HCT116 (cell line): ENCODE measurements at regions not wholly inside any gene's neighbourhood (a gene's known extent, or its start where the extent isn't known, plus 50 kb on each side); places are given as distances from the start of the nearest gene placed in this dataset.

Experiments used
- ATAC-seq: fragments of 200-7000 bp; cut with Tn5 transposase; 2 replicates; pipeline ENCODE4 v1.9.1; 2020; ENCODE audit warnings: mild to moderate bottlenecking, moderate library complexity
- BruUV-seq: library from RNA; stranded (reverse); fragments of 400-500 nt; replicated peaks from 2 replicates; lab custom pipeline; 2021; lab: Mats Ljungman, UMichigan
- CTCF ChIA-PET: fragments of 300-600 bp; sonication (Branson Sonifier 250); formaldehyde crosslinking; loops from one replicate; lab custom pipeline; 2021; ENCODE audit warnings: antibody characterized with exemption; lab: Charles Lee
- POLR2A ChIA-PET: fragments of 300-600, 350-600 bp; sonication (Branson Sonifier 250); formaldehyde crosslinking; loops from one replicate; lab custom pipeline; 2021; ENCODE audit warnings: antibody characterized with exemption; lab: Charles Lee
- RAD21 ChIA-PET, 2 experiments: fragments of 300-600 bp; sonication (Branson Sonifier 250); formaldehyde crosslinking; loops; one replicate each; lab custom pipeline; 2023; ENCODE audit warnings: low total read pairs in 2 of 2; ENCODE audit not compliant: uncharacterized antibody in 2 of 2, unreplicated experiment in 2 of 2, low non-redundant PET in 1 of 2; lab: Charles Lee
- DNase-seq: peaks from one replicate; pipeline ENCODE4 v3.0.0-alpha.2; 2010; ENCODE audit warnings: low read depth, low spot score
- H2AFZ ChIP-seq: fragments of 200-600 bp; shearing (Covaris generic), sonication (generic); 2 replicates; pipeline ENCODE4 v1.6.1; 2017; ENCODE audit warnings: low read depth, mixed run types, mixed read lengths, antibody characterized with exemption, low read length; ENCODE audit not compliant: poor library complexity, severe bottlenecking
- H3K27ac ChIP-seq: 2 replicates; pipeline ENCODE4 v1.5.1; 2012; ENCODE audit warnings: low read depth, low read length
- H3K27me3 ChIP-seq: fragments of 200-600 bp; sonication (generic); 2 replicates; pipeline ENCODE4 v1.6.1; 2016; ENCODE audit warnings: mixed run types, low read length, mixed read lengths; ENCODE audit not compliant: insufficient read depth
- H3K36me3 ChIP-seq, 2 experiments: fragments of 200-500 bp in 1 of 2; fragments of 200-600 bp in 1 of 2; sonication (Bioruptor generic) in 1 of 2; sonication (generic) in 1 of 2; 2 replicates each; pipeline versions ENCODE4 v1.5.1 to v1.6.1; 2014 to 2016; ENCODE audit warnings: low read length in 2 of 2, inconsistent platforms in 1 of 2, mixed read lengths in 1 of 2, mixed run types in 1 of 2; ENCODE audit not compliant: insufficient read depth in 2 of 2, control insufficient read depth in 1 of 2
- H3K4me1 ChIP-seq, 2 experiments: fragments of 200-600 bp in 1 of 2; sonication (generic) in 1 of 2; 2 replicates each; pipeline versions ENCODE4 v1.5.1 to v1.6.1; 2012 to 2017; ENCODE audit warnings: low read length in 2 of 2, inconsistent platforms in 1 of 2, mild to moderate bottlenecking in 1 of 2, mixed read lengths in 1 of 2, mixed run types in 1 of 2, moderate library complexity in 1 of 2; ENCODE audit not compliant: insufficient read depth in 2 of 2, control insufficient read depth in 1 of 2
- H3K4me2 ChIP-seq: fragments of 200-600 bp; sonication (generic); 2 replicates; pipeline ENCODE4 v1.6.1; 2017; ENCODE audit warnings: mixed run types, low read length, mixed read lengths
- H3K4me3 ChIP-seq, 2 experiments: fragments of 200-600 bp in 1 of 2; sonication (generic) in 1 of 2; replicated peaks in 1 of 2; 2 replicates each; pipeline ENCODE4 v1.5.1; 2011 to 2016; ENCODE audit warnings: low read length in 2 of 2, control low read depth in 1 of 2, low read depth in 1 of 2, mild to moderate bottlenecking in 1 of 2, mixed read lengths in 1 of 2, mixed run types in 1 of 2
- H3K79me2 ChIP-seq: fragments of 200-600 bp; sonication (generic); 2 replicates; pipeline ENCODE4 v1.6.1; 2017; ENCODE audit warnings: mild to moderate bottlenecking, mixed run types, low read length, moderate library complexity, mixed read lengths; ENCODE audit not compliant: insufficient read depth
- H3K9ac ChIP-seq: fragments of 200-600 bp; sonication (generic); 2 replicates; pipeline ENCODE4 v1.6.1; 2016; ENCODE audit warnings: low read length, mixed read lengths
- H3K9me2 ChIP-seq: fragments of 200-600 bp; sonication (generic), shearing (Covaris generic); 2 replicates; pipeline ENCODE4 v1.6.1; 2017; ENCODE audit warnings: mixed run types, mild to moderate bottlenecking, moderate library complexity; ENCODE audit not compliant: insufficient read depth
- H3K9me3 ChIP-seq, 2 experiments: fragments of 200-500 bp in 1 of 2; fragments of 200-600 bp in 1 of 2; sonication (Bioruptor generic) in 1 of 2; sonication (generic) in 1 of 2; 2 replicates each; pipeline ENCODE4 v1.6.1; 2014 to 2017; ENCODE audit warnings: low read length in 2 of 2, mixed read lengths in 2 of 2, inconsistent platforms in 1 of 2, low read depth in 1 of 2, mild to moderate bottlenecking in 1 of 2, mixed run types in 1 of 2, moderate library complexity in 1 of 2; ENCODE audit not compliant: control insufficient read depth in 1 of 2, insufficient read depth in 1 of 2
- H4K20me1 ChIP-seq: fragments of 200-600 bp; sonication (generic), shearing (Covaris generic); 2 replicates; pipeline ENCODE4 v1.6.1; 2017; ENCODE audit warnings: mixed run types, mild to moderate bottlenecking, moderate library complexity; ENCODE audit not compliant: insufficient read depth
- CBX3 ChIP-seq: IDR thresholded peaks from 2 replicates; pipeline ENCODE4 v1.6.1; 2012; ENCODE audit warnings: low read depth
- CEBPB ChIP-seq: IDR thresholded peaks from 2 replicates; pipeline ENCODE4 v1.6.1; 2012; ENCODE audit warnings: low read depth
- CTCF ChIP-seq, 3 experiments: fragments of 200-600 bp in 1 of 3; sonication (generic) in 1 of 3; IDR thresholded peaks in 2 of 3; conservative IDR thresholded peaks in 1 of 3; 2 replicates each; pipeline ENCODE4 v1.5.1; 2012 to 2017; ENCODE audit warnings: low read depth in 2 of 3, low read length in 2 of 3, antibody characterized with exemption in 1 of 3, borderline replicate concordance in 1 of 3, control low read depth in 1 of 3, mild to moderate bottlenecking in 1 of 3, mixed read lengths in 1 of 3, mixed run types in 1 of 3, moderate library complexity in 1 of 3; ENCODE audit not compliant: insufficient read depth in 1 of 3
- EZH2 ChIP-seq: fragments of 200-600 bp; sonication (generic); IDR thresholded peaks from 2 replicates; pipeline ENCODE4 v1.6.1; 2017; ENCODE audit warnings: antibody characterized with exemption, mixed run types
- SRF ChIP-seq: IDR thresholded peaks from 2 replicates; pipeline ENCODE4 v1.6.1; 2012; ENCODE audit warnings: low read depth
- TCF7L2 ChIP-seq: IDR thresholded peaks from 2 replicates; pipeline ENCODE4 v1.7.0; 2011; ENCODE audit warnings: borderline replicate concordance, inconsistent platforms; ENCODE audit not compliant: insufficient read depth, insufficient read length; ENCODE audit errors: extremely low read depth
- YY1 ChIP-seq: IDR thresholded peaks from 2 replicates; pipeline ENCODE4 v1.6.1; 2011; ENCODE audit warnings: low read length, low read depth, moderate library complexity, mild to moderate bottlenecking; ENCODE audit not compliant: insufficient replicate concordance; ENCODE audit errors: extremely low read depth
- ZBTB33 ChIP-seq: IDR thresholded peaks from 2 replicates; pipeline ENCODE4 v1.6.1; 2011; ENCODE audit warnings: mild to moderate bottlenecking, low read length, moderate library complexity; ENCODE audit not compliant: insufficient replicate concordance; ENCODE audit errors: extremely low read depth
- ZNF274 ChIP-seq: fragments of 200-500 bp; sonication (Bioruptor generic); IDR thresholded peaks from 2 replicates; pipeline ENCODE4 v1.6.1; 2014; ENCODE audit warnings: mild to moderate bottlenecking, low read depth, low read length, inconsistent platforms
- intact Hi-C: fragments of 100-400 bp; cut with micrococcal nuclease; formaldehyde crosslinking; loops from 2 replicates; pipeline ENCODE4 v1.10.0; 2022

- TF ChIP-seq CTCF (IDR thresholded peaks at IDR 0.05 in 2 of 3, conservative IDR thresholded peaks at IDR 0.05 in 1 of 3; ENCODE audit: borderline replicate concordance in 1 of 3, insufficient read depth in 1 of 3, low read depth in 2 of 3, low read length in 2 of 3) = 0 out of 6 replicates have a peak, but pooled peaks of 1 of the 3 experiments have one; percentile 21
- TF ChIP-seq CBX3 = no peak
- H3K79me2 ChIP-seq = no peaks in the 10 kb centered on the region
- POLR2A ChIA-PET = no interaction called here
- no peaks in the 10 kb centered on the region for H3K36me3 ChIP-seq
- BruUV-seq = no TSS peak
- RAD21 ChIA-PET = no interaction called here
- CTCF ChIA-PET = interaction anchor here (1.4 kb wide), 1 partner anchor 18 kb away, joined by 3 read pairs; no protein-coding TSS in a partner anchor
- H3K4me3 ChIP-seq = no peak overlapping the region
- DNase-seq (no peak), ATAC-seq (no peak)
- H3K27ac ChIP-seq = no peak overlapping the region
- H3K9me2 ChIP-seq = no peaks in the 10 kb centered on the region
- no peaks in the 10 kb centered on the region for H3K4me1 ChIP-seq
- H2AFZ ChIP-seq = no peak overlapping the region
- H3K4me2 ChIP-seq = no peak overlapping the region
- H3K9ac ChIP-seq = no peak overlapping the region
- peaks cover 6% of the 10 kb centered on the region; the same call in 1 of the 2 replicates for H3K27me3 ChIP-seq
- no peaks in the 10 kb centered on the region for H4K20me1 ChIP-seq
- no peaks in the 10 kb centered on the region for H3K9me3 ChIP-seq
- intact Hi-C loops = loop anchor here (5.0 kb wide), 1 partner anchor 401 kb away; no protein-coding TSS in a partner anchor
Observed at GRCh38 chr11:59281177-59281576, 68.5 kb upstream of the MPEG1 start.

GRCh38 chr11:59273373-59273841 lies 60.7 kb upstream of the MPEG1 start:
- no peaks in the 10 kb centered on the region for H3K27me3 ChIP-seq
- intact Hi-C loops = no loop called here

More at GRCh38 chr11:59273373-59273841, 60.7 kb upstream of the MPEG1 start:
- Histone ChIP-seq H3K4me1 (no peaks in the 10 kb centered on the region), H3K9me2 (no peaks in the 10 kb centered on the region), H3K9me3 (no peaks in the 10 kb centered on the region), H3K9ac (no peak overlapping the region), H3K27ac (no peak overlapping the region), H3K4me2 (no peak overlapping the region), H3K36me3 (no peaks in the 10 kb centered on the region), H2AFZ (no peak overlapping the region), H3K4me3 (no peak overlapping the region), H4K20me1 (no peaks in the 10 kb centered on the region), H3K79me2 (no peaks in the 10 kb centered on the region)
- ChIA-PET POLR2A (no interaction called here), CTCF (no interaction called here), RAD21 (no interaction called here)
- no peak for ATAC-seq
- no peak for DNase-seq
- TF ChIP-seq YY1 (no peak), TCF7L2 (no peak), CEBPB (no peak), ZBTB33 (no peak), SRF (no peak), EZH2 (no peak), ZNF274 (no peak)
- BruUV-seq = no TSS peak
